Esophagus mucosa (tissue), 1 donor: ENCODE measurements at regions not wholly inside any gene's neighbourhood (a gene's known extent, or its start where the extent isn't known, plus 50 kb on each side); places are given as distances from the start of the nearest gene placed in this dataset.
A peak's percentile ranks its signal among the peaks of the same experiment; 100 is the strongest.
"Not testable (repeated sequence)": the region's sequence is repeated elsewhere in the genome, so short reads cannot be mapped to it uniquely, and the experiment has no call there.

Experiments used
- ATAC-seq: fragments of 200-7000 bp; cut with Tn5 transposase; one replicate; pipeline ENCODE4 v1.9.1; 2020
- donor health status: DM: yes; HTN: yes; CAD: no.

DNA sequence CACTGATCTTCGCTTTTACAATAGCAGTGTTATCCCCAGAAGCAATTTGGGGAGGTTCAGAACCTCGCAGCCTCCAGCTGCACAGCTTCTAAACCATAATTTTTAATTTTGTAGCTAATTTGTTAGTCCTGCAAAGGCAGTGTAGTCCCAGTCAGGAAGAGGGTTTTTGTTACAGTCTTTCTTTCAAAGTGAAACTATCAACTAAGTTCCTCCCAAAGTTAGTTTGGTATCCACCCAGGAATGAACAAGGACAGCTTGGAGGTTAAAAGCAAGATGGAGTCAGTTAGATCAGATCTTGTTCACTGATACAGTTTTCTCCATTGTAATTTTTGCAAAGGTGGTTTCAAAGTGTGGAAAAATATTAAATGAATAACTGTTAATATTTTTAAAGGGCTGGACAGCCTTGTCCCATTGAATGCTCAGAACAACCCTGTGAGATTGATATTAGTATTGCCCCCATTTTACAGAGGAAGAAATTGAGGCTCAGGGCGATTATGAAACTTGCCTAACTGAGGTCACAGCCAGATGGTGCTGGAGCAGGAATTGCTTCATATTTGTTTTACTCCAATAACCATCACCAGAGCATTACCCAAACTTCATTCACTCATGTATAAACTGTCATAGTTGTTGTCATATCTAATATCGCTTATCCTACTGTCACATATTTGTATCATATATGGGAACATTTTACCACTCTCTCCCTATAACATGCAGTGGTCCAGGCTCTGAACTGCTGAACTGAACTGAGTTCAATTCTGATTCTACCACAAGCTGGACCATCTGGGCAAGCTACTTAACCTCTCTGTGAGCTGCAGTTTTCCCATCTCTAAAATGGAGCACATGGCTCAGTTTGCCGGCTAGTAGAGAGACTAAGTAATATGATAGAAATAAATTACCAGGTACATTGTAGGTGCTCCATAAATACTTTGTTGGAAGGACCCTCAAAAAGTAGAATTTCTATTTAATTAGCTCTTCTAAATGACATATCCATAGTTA lies 213.8 kb downstream of the BCAS1 start:
- ATAC-seq = no peak

GRCh38 chr20:53855733-53856132 lies 214.7 kb downstream of the BCAS1 start:
- ATAC-seq = no peak

DNA sequence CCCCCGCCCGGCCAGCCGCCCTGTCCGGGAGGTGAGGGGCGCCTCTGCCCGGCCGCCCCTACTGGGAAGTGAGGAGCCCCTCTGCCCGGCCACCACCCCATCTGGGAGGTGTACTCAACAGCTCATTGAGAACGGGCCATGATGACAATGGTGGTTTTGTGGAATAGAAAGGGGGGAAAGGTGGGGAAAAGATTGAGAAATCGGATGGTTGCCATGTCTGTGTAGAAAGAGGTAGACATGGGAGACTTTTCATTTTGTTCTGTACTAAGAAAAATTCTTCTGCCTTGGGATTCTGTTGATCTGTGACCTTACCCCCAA lies 215.8 kb downstream of the BCAS1 start:
- ATAC-seq = not testable (repeated sequence)

- no peak for ATAC-seq
Measured at GRCh38 chr20:53853111-53853713, 217.2 kb downstream of the BCAS1 start.

- ATAC-seq = no peak
Measured at GRCh38 chr20:53852691-53853090, 217.7 kb downstream of the BCAS1 start.

DNA sequence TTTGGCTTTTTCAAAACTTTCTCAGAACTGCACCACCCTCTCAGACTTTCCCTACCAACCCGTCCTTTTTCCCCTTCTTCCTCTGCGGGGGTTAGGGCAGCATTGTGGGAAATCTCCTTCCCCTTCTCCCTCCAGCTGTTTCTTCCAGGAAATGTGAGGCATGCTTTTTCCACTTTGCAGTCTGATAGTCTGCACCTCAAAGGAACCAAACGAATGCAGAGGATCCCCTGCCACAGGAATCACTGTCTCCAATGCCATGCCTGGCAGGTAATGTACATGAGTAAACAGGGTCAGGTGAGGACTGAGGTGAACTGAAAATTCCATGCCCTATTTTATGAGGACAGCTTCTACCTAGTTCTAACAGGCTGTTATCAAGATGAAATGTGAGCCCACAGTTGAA lies 218.4 kb downstream of the BCAS1 start:
- ATAC-seq = no peak

GRCh38 chr20:53850319-53850718 lies 220.1 kb downstream of the BCAS1 start:
- no peak for ATAC-seq

DNA sequence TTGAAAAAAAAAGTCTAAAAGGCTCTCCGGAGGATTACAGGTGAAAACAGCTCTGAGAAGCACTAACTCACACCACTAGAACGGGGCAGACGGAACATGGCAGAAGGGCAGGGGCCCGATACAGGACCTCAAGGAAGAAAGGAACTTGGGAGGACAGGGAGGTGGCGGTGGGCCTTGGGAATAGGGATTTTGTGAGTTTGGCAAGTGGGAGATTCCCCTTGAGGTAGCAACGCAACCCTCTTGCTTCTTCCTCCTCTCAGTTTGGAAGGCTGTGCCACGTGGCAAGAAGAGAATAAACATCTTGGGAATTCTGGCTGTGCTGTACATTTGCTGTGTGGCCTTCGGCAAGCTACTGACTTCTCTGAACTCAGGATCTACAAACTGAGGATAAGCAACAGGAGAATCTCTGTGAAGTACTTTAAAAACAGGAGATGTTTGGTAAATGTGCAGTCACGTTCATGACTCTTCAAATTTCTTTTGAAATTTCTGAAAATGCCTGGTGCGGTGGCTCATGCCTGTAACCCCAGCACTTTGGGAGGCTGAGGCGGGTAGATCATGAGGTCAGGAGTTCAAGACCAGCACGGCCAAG lies 220.8 kb downstream of the BCAS1 start:
- ATAC-seq = no peak

- ATAC-seq = no peak
Measured at GRCh38 chr20:53848304-53848703, 222.1 kb downstream of the BCAS1 start.

- ATAC-seq = no peak
Measured at GRCh38 chr20:53847837-53848170, 222.6 kb downstream of the BCAS1 start.

DNA sequence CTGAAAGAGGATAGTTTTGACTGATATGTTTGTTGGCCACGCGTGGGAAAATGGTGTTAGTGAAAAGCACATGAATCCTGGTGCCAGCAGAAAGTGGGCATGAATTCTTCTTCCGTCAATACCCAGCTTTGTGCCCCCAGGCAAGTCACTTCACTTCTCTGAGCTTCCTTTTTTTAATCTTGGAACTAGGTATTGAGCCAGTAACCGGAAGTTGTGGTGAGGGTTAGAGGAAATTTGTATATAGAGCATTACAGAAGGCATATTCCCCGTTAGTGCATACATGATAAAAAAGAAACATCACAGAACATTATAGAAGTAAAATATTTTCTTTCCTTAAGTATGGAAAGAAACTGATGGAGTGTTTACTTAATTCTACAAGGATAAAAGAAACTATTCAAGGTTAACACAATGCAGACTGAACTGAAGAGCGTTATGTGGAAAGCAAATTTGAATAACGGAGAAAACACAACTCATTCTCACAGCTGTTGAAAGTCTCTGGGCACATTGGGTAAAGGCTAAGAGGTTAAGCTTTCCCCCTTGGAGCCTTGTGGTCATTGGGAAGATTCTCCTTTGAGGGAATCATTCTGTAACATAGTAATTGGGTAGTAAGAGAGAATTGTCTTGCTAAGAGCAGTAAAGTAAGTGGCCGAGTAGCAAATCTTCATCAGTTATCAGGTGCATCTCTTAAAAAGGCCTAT lies 223.1 kb downstream of the BCAS1 start:
- no peak for ATAC-seq

DNA sequence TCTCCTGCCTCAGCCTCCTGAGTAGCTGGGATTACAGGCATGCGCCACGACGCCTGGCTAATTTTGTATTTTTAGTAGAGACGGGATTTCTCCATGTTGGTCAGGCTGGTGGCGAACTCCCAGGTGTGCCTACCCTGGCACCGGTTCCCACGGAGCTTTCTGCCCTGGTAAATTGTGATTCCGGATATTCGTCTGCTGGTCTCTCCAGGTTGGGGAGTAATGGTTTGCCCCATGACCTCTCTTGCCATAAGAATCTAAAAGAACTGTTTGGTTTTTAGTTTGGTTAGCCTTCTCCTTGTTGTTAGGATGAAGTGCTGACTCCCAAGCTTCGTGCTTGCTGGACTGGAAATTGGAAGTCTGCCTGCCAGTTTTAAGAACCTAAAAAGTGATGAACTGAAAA lies 223.8 kb downstream of the BCAS1 start:
- no peak for ATAC-seq

DNA sequence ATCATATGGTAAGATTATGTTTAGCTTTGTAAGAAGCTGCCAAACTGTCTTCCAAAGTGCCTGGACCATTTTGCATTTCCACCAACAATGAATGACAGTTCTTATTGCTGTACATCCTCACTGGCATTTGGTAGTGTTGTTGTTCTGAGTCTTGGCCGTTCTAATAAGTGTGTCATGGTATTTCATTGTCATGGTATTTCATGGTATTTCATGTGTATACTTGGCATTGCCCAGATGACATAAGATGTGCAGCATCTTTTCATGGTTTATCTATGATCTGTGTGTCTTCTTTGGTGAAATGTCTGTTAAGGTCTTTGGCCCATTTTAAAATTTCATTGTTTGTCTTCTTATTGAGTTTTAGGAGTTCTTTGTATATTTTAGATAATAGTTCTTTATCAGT lies 224.4 kb downstream of the BCAS1 start:
- no peak for ATAC-seq

DNA sequence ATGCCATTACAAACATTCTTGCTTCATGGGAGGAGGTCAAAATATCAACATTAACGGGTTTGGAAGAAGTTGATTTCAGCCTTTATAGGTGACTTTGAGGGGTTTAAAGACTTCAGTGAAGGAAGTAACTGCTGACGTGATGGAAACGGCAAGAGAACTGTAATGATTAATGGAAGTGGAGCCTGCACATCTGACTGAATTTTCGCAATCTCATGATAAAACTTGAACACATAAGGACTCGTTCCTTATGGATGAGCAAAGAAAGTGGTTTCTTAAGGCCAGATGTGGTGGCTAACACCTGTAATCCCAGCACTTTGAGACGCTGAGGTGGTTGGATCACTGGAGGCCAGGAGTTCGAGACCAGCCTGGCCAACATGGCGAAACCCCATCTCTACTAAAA lies 226.1 kb downstream of the BCAS1 start:
- no peak for ATAC-seq

GRCh38 chr20:53843645-53844044 lies 226.7 kb downstream of the BCAS1 start:
- no peak for ATAC-seq

GRCh38 chr20:53842301-53843099 lies 227.9 kb downstream of the BCAS1 start:
- no peak for ATAC-seq

DNA sequence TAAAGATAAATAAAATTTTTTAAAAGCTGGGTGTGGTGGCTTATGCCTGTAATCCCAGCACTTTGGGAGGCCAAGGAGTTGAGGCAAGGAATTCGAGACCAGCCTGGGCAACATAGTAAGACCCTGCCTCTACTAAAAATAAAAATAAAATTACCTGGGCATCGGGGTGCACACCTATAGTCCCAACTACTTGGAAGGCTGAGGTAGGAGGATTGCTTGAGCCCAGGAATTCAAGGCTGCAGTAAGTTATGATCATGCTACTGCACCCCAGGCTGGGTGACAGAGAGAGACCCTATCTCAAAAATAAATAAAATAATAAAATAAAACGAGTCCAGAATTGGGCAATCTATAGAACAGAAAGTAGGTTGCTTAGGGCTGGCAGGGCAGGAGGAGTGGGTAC lies 228.7 kb downstream of the BCAS1 start:
- ATAC-seq = no peak

GRCh38 chr20:53840532-53840931 lies 229.9 kb downstream of the BCAS1 start:
- no peak for ATAC-seq

GRCh38 chr20:53839423-53840176 lies 230.8 kb downstream of the BCAS1 start:
- peak; percentile 67 for ATAC-seq

DNA sequence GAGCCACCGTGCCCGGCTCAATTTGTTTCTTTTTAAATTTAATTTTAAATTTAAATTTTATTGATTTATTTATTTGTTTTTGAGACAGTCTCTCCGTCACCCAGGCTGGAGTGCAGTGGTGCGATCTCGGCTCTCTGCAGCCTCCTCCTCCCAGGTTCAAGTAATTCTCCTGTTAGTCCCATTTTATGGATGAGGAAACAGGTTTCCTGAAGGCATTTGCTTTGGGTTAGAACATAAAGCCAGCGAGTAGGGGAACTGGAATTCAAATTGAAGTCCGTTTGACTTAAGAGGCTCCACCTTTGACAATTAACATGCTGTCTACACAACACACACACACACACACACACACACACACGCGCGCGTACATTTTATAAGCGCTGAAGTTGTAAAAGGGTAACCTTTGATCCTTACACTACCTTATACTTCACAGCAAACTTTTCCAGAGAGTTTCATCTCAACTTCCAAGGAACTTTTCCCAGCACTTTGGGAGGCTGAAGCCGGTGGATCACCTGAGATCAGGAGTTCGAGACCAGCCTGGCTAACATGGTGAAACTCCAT lies 232.0 kb downstream of the BCAS1 start:
- no peak for ATAC-seq

GRCh38 chr20:53837126-53837826 lies 233.1 kb downstream of the BCAS1 start:
- no peak for ATAC-seq
